ENCODE measurements at regions not wholly inside any gene's neighbourhood (a gene's known extent, or its start where the extent isn't known, plus 50 kb on each side); places are given as distances from the start of the nearest gene placed in this dataset.
A peak's percentile ranks its signal among the peaks of the same experiment; 100 is the strongest.
"Not testable (repeated sequence)": the region's sequence is repeated elsewhere in the genome, so short reads cannot be mapped to it uniquely, and the experiment has no call there.

GRCh38 chr12:34607520-34608195 lies 585.4 kb downstream of the ALG10 start:
- FAIRE-seq = no peak

- FAIRE-seq = not testable (repeated sequence)
These were observed 591.7 kb downstream of the ALG10 start for GRCh38 chr12:34613988-34614387.

GRCh38 chr12:34625116-34625515 lies 602.8 kb downstream of the ALG10 start:
- peak; percentile 93 for FAIRE-seq

- no peak for FAIRE-seq
These were observed 604.3 kb downstream of the ALG10 start for GRCh38 chr12:34626363-34627157.
